ENCODE measurements at regions not wholly inside any gene's neighbourhood (a gene's known extent, or its start where the extent isn't known, plus 50 kb on each side); places are given as distances from the start of the nearest gene placed in this dataset.

GRCh38 chr10:28984431-28984830 lies 304.4 kb upstream of the LYZL1 start:
- H3K9me1 ChIP-seq (ENCODE audit: control insufficient read depth, insufficient read depth, low read length) = no peaks in the 10 kb centered on the region
- H3K4me2 ChIP-seq (ENCODE audit: insufficient read depth, low read length) = peak overlapping the region; percentile 29; the same call in 1 of the 2 replicates
- in situ Hi-C loops (cut with MboI) (no loop called here), intact Hi-C loops (cut with micrococcal nuclease) (no loop called here)
- peak; percentile 90 for ATAC-seq
- peak overlapping the region; percentile 44; the same call in 2 of the 3 replicates for H3K27ac ChIP-seq (ENCODE audit: extremely low read depth, low read depth, low read length)
- peak; percentile 38 to 70 (median 54) for DNase-seq (ENCODE audit: extremely low read depth in 1 of 4, low spot score in 3 of 4)
- H3K4me1 ChIP-seq (replicated peaks in 1 of 2; ENCODE audit: control insufficient read depth in 2 of 2, insufficient read depth in 2 of 2, low read length in 2 of 2) = peaks cover 8 to 31% of the 10 kb centered on the region in 2 experiments; a peak in 4 of 5 replicates
- H3K27me3 ChIP-seq (ENCODE audit: control insufficient read depth in 2 of 2, insufficient read depth in 2 of 2, low read length in 2 of 2) = no peaks in the 10 kb centered on the region
- POLR2A ChIA-PET = no interaction called here
- H3K9ac ChIP-seq (ENCODE audit: insufficient read depth in 1 of 2, low read depth in 2 of 2, low read length in 2 of 2) = 0 out of 4 replicates have a peak overlapping the region, but pooled peaks of 1 of the 2 experiments have one; percentile 70
- H3K79me2 ChIP-seq (ENCODE audit: control insufficient read depth, insufficient read depth, low read length) = no peaks in the 10 kb centered on the region
- CTCF ChIA-PET (ENCODE audit: low intra/inter-chr PET ratio) = no interaction called here
- H4K20me1 ChIP-seq (replicated peaks; ENCODE audit: control insufficient read depth, insufficient read depth, low read length) = no peaks in the 10 kb centered on the region
- H3K4me3 ChIP-seq = no peak overlapping the region
- no peaks in the 10 kb centered on the region for H3K36me3 ChIP-seq (ENCODE audit: control insufficient read depth, insufficient read depth, low read length)
- H2AFZ ChIP-seq (ENCODE audit: low read depth, low read length) = peak overlapping the region; percentile 81
- WGBS (ENCODE audit: insufficient coverage, low coverage, missing lambda C conversion rate) = 16% methylated on average over 6 of the region's 6 CpGs
- no peaks in the 10 kb centered on the region for H3K9me3 ChIP-seq (replicated peaks; ENCODE audit: control insufficient read depth, insufficient read depth, low read depth, low read length)
- FAIRE-seq = peak; percentile 48
- no TSS peak for BruUV-seq (replicated peaks)
- TF ChIP-seq XRCC5 (IDR thresholded peaks at IDR 0.05; ENCODE audit: low read depth, low read length) (no peak), ADNP (tag; IDR thresholded peaks at IDR 0.05) (no peak), NCOA6 (IDR thresholded peaks at IDR 0.05) (no peak), JUN (IDR thresholded peaks at IDR 0.05; ENCODE audit: borderline replicate concordance, low read depth, low read length) (peak; percentile 88), JUN (CRISPR knock-in tag; IDR thresholded peaks at IDR 0.05; ENCODE audit: borderline replicate concordance) (no peak), HNRNPL (IDR thresholded peaks at IDR 0.05; ENCODE audit: low read depth, low read length) (no peak), DDX20 (tag; IDR thresholded peaks at IDR 0.05; ENCODE audit: low read depth) (no peak), ZNF707 (CRISPR knock-in tag; conservative IDR thresholded peaks at IDR 0.05) (no peak), PHF20 (IDR thresholded peaks at IDR 0.05; ENCODE audit: partially characterized antibody) (no peak), ZNF224 (CRISPR knock-in tag; IDR thresholded peaks at IDR 0.05) (no peak), E2F6 (IDR thresholded peaks at IDR 0.05; ENCODE audit: borderline replicate concordance in 1 of 2, extremely low read depth in 1 of 2, insufficient read depth in 1 of 2, insufficient read length in 1 of 2, low read depth in 1 of 2, low read length in 1 of 2, poor library complexity in 1 of 2, severe bottlenecking in 1 of 2) (peak in 1 of 2 experiments; percentile 49), ZEB2 (IDR thresholded peaks at IDR 0.05) (no peak), PURB (CRISPR knock-in tag; IDR thresholded peaks at IDR 0.05; ENCODE audit: low read depth) (no peak), ATF6 (CRISPR knock-in tag; IDR thresholded peaks at IDR 0.05) (no peak), SAFB (IDR thresholded peaks at IDR 0.05; ENCODE audit: borderline replicate concordance, low read depth, low read length) (no peak), FOSL1 (tag; conservative IDR thresholded peaks at IDR 0.05) (peak; percentile 94), SLC30A9 (CRISPR knock-in tag; IDR thresholded peaks at IDR 0.05) (no peak), ZNF445 (CRISPR knock-in tag; IDR thresholded peaks at IDR 0.05; ENCODE audit: low read depth) (no peak)
- TF ChIP-seq, protein P1, sequence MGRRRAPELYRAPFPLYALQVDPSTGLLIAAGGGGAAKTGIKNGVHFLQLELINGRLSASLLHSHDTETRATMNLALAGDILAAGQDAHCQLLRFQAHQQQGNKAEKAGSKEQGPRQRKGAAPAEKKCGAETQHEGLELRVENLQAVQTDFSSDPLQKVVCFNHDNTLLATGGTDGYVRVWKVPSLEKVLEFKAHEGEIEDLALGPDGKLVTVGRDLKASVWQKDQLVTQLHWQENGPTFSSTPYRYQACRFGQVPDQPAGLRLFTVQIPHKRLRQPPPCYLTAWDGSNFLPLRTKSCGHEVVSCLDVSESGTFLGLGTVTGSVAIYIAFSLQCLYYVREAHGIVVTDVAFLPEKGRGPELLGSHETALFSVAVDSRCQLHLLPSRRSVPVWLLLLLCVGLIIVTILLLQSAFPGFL (CRISPR knock-in tag; IDR thresholded peaks at IDR 0.05) = no peak
- TF ChIP-seq, protein P2, sequence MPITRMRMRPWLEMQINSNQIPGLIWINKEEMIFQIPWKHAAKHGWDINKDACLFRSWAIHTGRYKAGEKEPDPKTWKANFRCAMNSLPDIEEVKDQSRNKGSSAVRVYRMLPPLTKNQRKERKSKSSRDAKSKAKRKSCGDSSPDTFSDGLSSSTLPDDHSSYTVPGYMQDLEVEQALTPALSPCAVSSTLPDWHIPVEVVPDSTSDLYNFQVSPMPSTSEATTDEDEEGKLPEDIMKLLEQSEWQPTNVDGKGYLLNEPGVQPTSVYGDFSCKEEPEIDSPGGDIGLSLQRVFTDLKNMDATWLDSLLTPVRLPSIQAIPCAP (CRISPR knock-in tag; IDR thresholded peaks at IDR 0.05; ENCODE audit: borderline replicate concordance) = no peak
